HL-60 (cell line): ENCODE measurements at regions not wholly inside any gene's neighbourhood (a gene's known extent, or its start where the extent isn't known, plus 50 kb on each side); places are given as distances from the start of the nearest gene placed in this dataset.

Experiments used
- CTCF ChIP-seq: IDR thresholded peaks from one replicate; pipeline ENCODE4 v1.5.1; 2011; ENCODE audit warnings: low read length, control low read depth, inconsistent platforms; ENCODE audit not compliant: insufficient read depth
- GABPA ChIP-seq: IDR thresholded peaks from 2 replicates; pipeline ENCODE4 v1.6.1; 2012; ENCODE audit warnings: low read depth
- POLR2AphosphoS5 ChIP-seq: IDR thresholded peaks from 2 replicates; pipeline ENCODE4 v1.6.1; 2012; ENCODE audit warnings: low read depth
- SPI1 ChIP-seq: IDR thresholded peaks from 2 replicates; pipeline ENCODE4 v1.6.1; 2012; ENCODE audit warnings: low read depth, mild to moderate bottlenecking, borderline replicate concordance
- TF ChIP-seq, protein P1 (sequence below): IDR thresholded peaks from 2 replicates; pipeline ENCODE4 v1.6.1; 2012; ENCODE audit warnings: low read depth; ENCODE audit not compliant: insufficient replicate concordance

DNA sequence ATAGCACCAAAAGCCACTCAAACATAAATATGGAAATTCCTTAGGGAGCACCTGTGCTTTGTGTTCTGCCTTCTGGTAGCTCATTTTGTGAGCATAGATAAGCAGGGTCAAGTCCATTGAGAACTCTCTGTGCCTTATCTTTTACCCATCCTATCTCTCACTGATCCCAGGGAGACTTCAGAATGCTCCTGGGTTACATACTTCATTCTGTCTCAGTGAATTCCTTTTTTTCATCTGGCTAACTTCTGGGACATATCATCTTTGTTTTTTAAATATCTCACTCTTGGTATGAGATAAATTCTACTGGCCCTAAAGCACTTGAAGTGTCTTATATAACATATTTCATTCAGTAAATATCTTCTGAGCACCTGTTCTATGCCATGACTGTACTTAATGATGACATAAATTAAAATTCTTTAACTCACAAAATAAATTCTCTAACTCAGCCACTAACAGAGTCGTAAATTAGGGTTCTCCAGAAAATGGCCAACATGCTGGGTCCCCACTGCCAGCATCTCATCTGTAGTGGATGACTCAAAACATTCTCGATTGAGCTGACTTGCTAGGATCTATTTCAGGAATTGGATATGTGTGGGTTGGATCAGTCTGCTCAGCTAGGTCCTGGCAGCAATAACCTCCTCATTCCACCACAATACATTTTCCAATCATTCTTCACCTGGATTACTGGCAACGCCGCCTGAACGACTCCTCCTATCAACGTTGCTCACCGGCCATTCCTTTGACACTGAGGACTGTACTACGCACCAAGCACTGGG lies 170.2 kb downstream of the FOXO1 start:
- TF ChIP-seq CTCF (no peak), GABPA (no peak), POLR2AphosphoS5 (no peak), SPI1 (no peak)
- TF ChIP-seq, protein P1, sequence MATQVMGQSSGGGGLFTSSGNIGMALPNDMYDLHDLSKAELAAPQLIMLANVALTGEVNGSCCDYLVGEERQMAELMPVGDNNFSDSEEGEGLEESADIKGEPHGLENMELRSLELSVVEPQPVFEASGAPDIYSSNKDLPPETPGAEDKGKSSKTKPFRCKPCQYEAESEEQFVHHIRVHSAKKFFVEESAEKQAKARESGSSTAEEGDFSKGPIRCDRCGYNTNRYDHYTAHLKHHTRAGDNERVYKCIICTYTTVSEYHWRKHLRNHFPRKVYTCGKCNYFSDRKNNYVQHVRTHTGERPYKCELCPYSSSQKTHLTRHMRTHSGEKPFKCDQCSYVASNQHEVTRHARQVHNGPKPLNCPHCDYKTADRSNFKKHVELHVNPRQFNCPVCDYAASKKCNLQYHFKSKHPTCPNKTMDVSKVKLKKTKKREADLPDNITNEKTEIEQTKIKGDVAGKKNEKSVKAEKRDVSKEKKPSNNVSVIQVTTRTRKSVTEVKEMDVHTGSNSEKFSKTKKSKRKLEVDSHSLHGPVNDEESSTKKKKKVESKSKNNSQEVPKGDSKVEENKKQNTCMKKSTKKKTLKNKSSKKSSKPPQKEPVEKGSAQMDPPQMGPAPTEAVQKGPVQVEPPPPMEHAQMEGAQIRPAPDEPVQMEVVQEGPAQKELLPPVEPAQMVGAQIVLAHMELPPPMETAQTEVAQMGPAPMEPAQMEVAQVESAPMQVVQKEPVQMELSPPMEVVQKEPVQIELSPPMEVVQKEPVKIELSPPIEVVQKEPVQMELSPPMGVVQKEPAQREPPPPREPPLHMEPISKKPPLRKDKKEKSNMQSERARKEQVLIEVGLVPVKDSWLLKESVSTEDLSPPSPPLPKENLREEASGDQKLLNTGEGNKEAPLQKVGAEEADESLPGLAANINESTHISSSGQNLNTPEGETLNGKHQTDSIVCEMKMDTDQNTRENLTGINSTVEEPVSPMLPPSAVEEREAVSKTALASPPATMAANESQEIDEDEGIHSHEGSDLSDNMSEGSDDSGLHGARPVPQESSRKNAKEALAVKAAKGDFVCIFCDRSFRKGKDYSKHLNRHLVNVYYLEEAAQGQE: no peak
